HG03280 (cell line): ENCODE measurements at regions not wholly inside any gene's neighbourhood (a gene's known extent, or its start where the extent isn't known, plus 50 kb on each side); places are given as distances from the start of the nearest gene placed in this dataset.

Experiments
- ATAC-seq: cut with Tn5 transposase; IDR thresholded peaks from one replicate; pipeline ENCODE4 v1.9.1; 2021; ENCODE audit warnings: mild to moderate bottlenecking, moderate library complexity; ENCODE audit not compliant: unreplicated experiment

GRCh38 chr7:24178811-24179570, 105.0 kb upstream of the NPY start:
- ATAC-seq: no peak

- no peak for ATAC-seq
Observed at GRCh38 chr7:24191362-24191761, 92.6 kb upstream of the NPY start.

GRCh38 chr7:24192053-24192452, 91.9 kb upstream of the NPY start:
- no peak for ATAC-seq

GRCh38 chr7:24192691-24193090, 91.3 kb upstream of the NPY start:
- ATAC-seq: no peak

GRCh38 chr7:24197852-24198251, 86.1 kb upstream of the NPY start:
- no peak for ATAC-seq

GRCh38 chr7:24199978-24200377, 84.0 kb upstream of the NPY start:
- no peak for ATAC-seq

- ATAC-seq: no peak
Observed at GRCh38 chr7:24200407-24200966, 83.5 kb upstream of the NPY start.

GRCh38 chr7:24201226-24201625, 82.8 kb upstream of the NPY start:
- no peak for ATAC-seq

GRCh38 chr7:24212073-24212472, 71.9 kb upstream of the NPY start:
- ATAC-seq: no peak

GRCh38 chr7:24213311-24213710, 70.7 kb upstream of the NPY start:
- ATAC-seq: no peak

GRCh38 chr7:24214670-24215069, 69.3 kb upstream of the NPY start:
- no peak for ATAC-seq

GRCh38 chr7:24216576-24217125, 67.3 kb upstream of the NPY start:
- ATAC-seq: no peak

- no peak for ATAC-seq
Observed at GRCh38 chr7:24221500-24221899, 62.5 kb upstream of the NPY start.

- ATAC-seq: no peak
Observed at GRCh38 chr7:24227068-24227467, 56.9 kb upstream of the NPY start.

GRCh38 chr7:24227603-24228359, 56.2 kb upstream of the NPY start:
- ATAC-seq: no peak

- ATAC-seq: no peak
Observed at GRCh38 chr7:24229481-24230226, 54.3 kb upstream of the NPY start.

GRCh38 chr7:24231493-24231892, 52.5 kb upstream of the NPY start:
- ATAC-seq: no peak

- ATAC-seq: no peak
Observed at GRCh38 chr7:24233386-24233785, 50.6 kb upstream of the NPY start.
